K562 (cell line): ENCODE measurements at regions not wholly inside any gene's neighbourhood (a gene's known extent, or its start where the extent isn't known, plus 50 kb on each side); places are given as distances from the start of the nearest gene placed in this dataset.

Experiments used
- CAMTA2 ChIP-seq: fragments of 250-450 bp; sonication (Bioruptor Pico); conservative IDR thresholded peaks from 2 replicates; pipeline ENCODE4 v1.5.1; 2022
- CTBP1 ChIP-seq: fragments of 450-650 bp; IDR thresholded peaks from 2 replicates; pipeline ENCODE4 v1.6.1; 2016; ENCODE audit warnings: borderline replicate concordance
- CXXC5 ChIP-seq: fragments of 250-450 bp; sonication (Bioruptor Pico); IDR thresholded peaks from 2 replicates; pipeline ENCODE4 v1.8.0; 2022; ENCODE audit warnings: inconsistent platforms, mild to moderate bottlenecking, moderate library complexity
- DMBX1 ChIP-seq: fragments of 250-450 bp; sonication (Bioruptor Pico); IDR thresholded peaks from 2 replicates; pipeline ENCODE4 v1.8.0; 2022; ENCODE audit warnings: inconsistent platforms, mild to moderate bottlenecking, moderate library complexity, borderline replicate concordance
- TCF3 ChIP-seq: sonication (generic); formaldehyde crosslinking; IDR thresholded peaks from 2 replicates; pipeline ENCODE4 v1.4.0; 2020; ENCODE audit warnings: mild to moderate bottlenecking, missing genetic modification reagents
- TSHZ1 ChIP-seq: fragments of 250-450 bp; sonication (Bioruptor Pico); IDR thresholded peaks from 2 replicates; pipeline ENCODE4 v1.4.0; 2020; ENCODE audit warnings: mild to moderate bottlenecking, moderate library complexity
- ZBTB5 ChIP-seq: fragments of 450-650 bp; IDR thresholded peaks from 2 replicates; pipeline ENCODE4 v1.6.1; 2017; ENCODE audit warnings: antibody characterized with exemption
- ZKSCAN3 ChIP-seq: fragments of 250-450 bp; sonication (Bioruptor Pico); IDR thresholded peaks from 2 replicates; pipeline ENCODE4 v1.4.0; 2020
- ZNF143 ChIP-seq: sonication (generic); formaldehyde crosslinking; IDR thresholded peaks from 2 replicates; pipeline ENCODE4 v1.9.0; 2022; ENCODE audit warnings: mild to moderate bottlenecking, missing genetic modification reagents
- ZNF644 ChIP-seq: fragments of 200-800 bp; sonication (Bioruptor generic); IDR thresholded peaks from 2 replicates; pipeline ENCODE4 v1.6.1; 2016; ENCODE audit warnings: low read depth, missing genetic modification characterization, missing compliant biosample characterization

GRCh38 chr2:163884416-163884815, 148.6 kb upstream of the FIGN start (continued):
- TF ChIP-seq TCF3 (CRISPR knock-in tag) (no peak), ZNF644 (no peak), CAMTA2 (CRISPR knock-in tag) (no peak), CXXC5 (CRISPR knock-in tag) (no peak), TSHZ1 (no peak), ZKSCAN3 (no peak), ZNF143 (CRISPR knock-in tag) (no peak), DMBX1 (CRISPR knock-in tag) (no peak), ZBTB5 (no peak), CTBP1 (no peak)
